A549 (cell line): ENCODE measurements at regions not wholly inside any gene's neighbourhood (a gene's known extent, or its start where the extent isn't known, plus 50 kb on each side); places are given as distances from the start of the nearest gene placed in this dataset.

ENCODE experiments used
- CTCF ChIP-seq: fragments of >200 bp; sonication (Bioruptor Twin); formaldehyde crosslinking; IDR thresholded peaks from 3 replicates; pipeline ENCODE4 v1.5.1; 2016
- EP300 ChIP-seq, 2 experiments: fragments of >200 bp; sonication (Bioruptor Twin); formaldehyde crosslinking; IDR thresholded peaks; 2 replicates in 1 of 2; 3 replicates in 1 of 2; pipeline ENCODE4 v1.6.1; 2016 to 2017
- JUN ChIP-seq, 2 experiments: fragments of >200 bp; sonication (Bioruptor Twin); formaldehyde crosslinking; IDR thresholded peaks; 2 replicates in 1 of 2; 3 replicates in 1 of 2; pipeline ENCODE4 v1.6.1; 2016 to 2017
- PBX3 ChIP-seq: IDR thresholded peaks from 2 replicates; pipeline ENCODE4 v1.6.1; 2012
- POLR2A ChIP-seq: IDR thresholded peaks from 2 replicates; pipeline ENCODE4 v1.6.1; 2012; ENCODE audit warnings: mild to moderate bottlenecking, low read length

GRCh38 chr1:192081359-192081758 lies 76.9 kb upstream of the RGS18 start:
- TF ChIP-seq PBX3 (no peak), CTCF (no peak), JUN (IDR thresholded peaks at IDR 0.05) (no peak), EP300 (IDR thresholded peaks at IDR 0.05) (no peak), POLR2A (no peak)
